Neural progenitor cell (in vitro differentiated cells): ENCODE measurements at regions not wholly inside any gene's neighbourhood (a gene's known extent, or its start where the extent isn't known, plus 50 kb on each side); places are given as distances from the start of the nearest gene placed in this dataset.

ENCODE experiments used
- DNase-seq: peaks from one replicate; pipeline ENCODE4 v3.0.0-alpha.2; 2016; ENCODE audit warnings: low spot score
- H2AFZ ChIP-seq: fragments of 200-600 bp; sonication (generic); replicated peaks from 2 replicates; pipeline ENCODE4 v1.6.1; 2016; ENCODE audit warnings: antibody characterized with exemption
- H3F3A ChIP-seq: fragments of 200-600 bp; sonication (generic); 2 replicates; pipeline ENCODE4 v1.6.1; 2016; ENCODE audit warnings: antibody characterized with exemption, low read depth
- H3K27ac ChIP-seq: fragments of 200-600 bp; sonication (generic); 2 replicates; pipeline ENCODE4 v1.5.1; 2016; ENCODE audit warnings: mild to moderate bottlenecking
- H3K27me3 ChIP-seq: fragments of 200-600 bp; sonication (generic); 2 replicates; pipeline ENCODE4 v1.6.1; 2016; ENCODE audit warnings: mild to moderate bottlenecking, moderate library complexity
- H3K36me3 ChIP-seq: fragments of 200-600 bp; sonication (generic); 2 replicates; pipeline ENCODE4 v1.5.1; 2016
- H3K4me1 ChIP-seq: fragments of 200-600 bp; sonication (generic); 2 replicates; pipeline ENCODE4 v1.6.1; 2016; ENCODE audit warnings: mixed run types
- H3K4me2 ChIP-seq: fragments of 200-600 bp; sonication (generic); 2 replicates; pipeline ENCODE4 v1.6.1; 2016
- H3K4me3 ChIP-seq: fragments of 200-600 bp; sonication (generic); 2 replicates; pipeline ENCODE4 v1.5.1; 2016
- H3K79me2 ChIP-seq: fragments of 200-600 bp; sonication (generic); 2 replicates; pipeline ENCODE4 v1.6.1; 2016; ENCODE audit warnings: low read depth
- H3K9ac ChIP-seq: fragments of 200-600 bp; sonication (generic); 2 replicates; pipeline ENCODE4 v1.6.1; 2016
- H3K9me3 ChIP-seq: fragments of 200-600 bp; sonication (generic); 2 replicates; pipeline ENCODE4 v1.5.1; 2016; ENCODE audit warnings: low read depth
- H4K20me1 ChIP-seq: fragments of 200-600 bp; sonication (generic); 2 replicates; pipeline ENCODE4 v1.6.1; 2016; ENCODE audit warnings: low read depth
- H3K27ac Mint-ChIP-seq: 3 replicates; pipeline ENCODE4 v1.8.0; 2021; ENCODE audit warnings: mixed read lengths
- H3K27me3 Mint-ChIP-seq: 2 replicates; pipeline ENCODE4 v1.8.0; 2022; ENCODE audit warnings: low read depth, mild to moderate bottlenecking, inconsistent platforms, moderate library complexity, mixed read lengths; ENCODE audit not compliant: insufficient read depth
- H3K36me3 Mint-ChIP-seq: 3 replicates; pipeline ENCODE4 v1.8.0; 2021; ENCODE audit warnings: mixed read lengths
- H3K4me1 Mint-ChIP-seq: 3 replicates; pipeline ENCODE4 v1.8.0; 2021; ENCODE audit warnings: mixed read lengths
- H3K4me3 Mint-ChIP-seq: 3 replicates; pipeline ENCODE4 v1.8.0; 2021; ENCODE audit warnings: mild to moderate bottlenecking, moderate library complexity, mixed read lengths
- H3K9me3 Mint-ChIP-seq: 3 replicates; pipeline ENCODE4 v1.8.0; 2020; ENCODE audit warnings: mixed read lengths
- CTCF ChIP-seq: fragments of 200-600 bp; sonication (generic); IDR thresholded peaks from 2 replicates; pipeline ENCODE4 v1.5.1; 2017; ENCODE audit warnings: antibody characterized with exemption, mild to moderate bottlenecking
- EZH2 ChIP-seq: fragments of 200-600 bp; sonication (generic); IDR thresholded peaks from 2 replicates; pipeline ENCODE4 v1.6.1; 2017; ENCODE audit warnings: antibody characterized with exemption, mild to moderate bottlenecking, moderate library complexity
- EZH2phosphoT487 ChIP-seq: fragments of 200-600 bp; sonication (generic); IDR thresholded peaks from 2 replicates; pipeline ENCODE4 v1.6.1; 2017; ENCODE audit warnings: antibody characterized with exemption

- Histone ChIP-seq H4K20me1 (no peaks in the 10 kb centered on the region), H3K4me1 (no peaks in the 10 kb centered on the region), H3K4me3 (no peak overlapping the region), H3K9me3 (no peaks in the 10 kb centered on the region), H3K4me2 (no peak overlapping the region), H3K9ac (no peak overlapping the region), H3K27ac (no peak overlapping the region), H3K79me2 (no peaks in the 10 kb centered on the region), H3K36me3 (no peaks in the 10 kb centered on the region), H3K27me3 (no peaks in the 10 kb centered on the region), H3F3A (no peaks in the 10 kb centered on the region), H2AFZ (no peak overlapping the region)
- TF ChIP-seq CTCF: no peak
- no peak for TF ChIP-seq EZH2phosphoT487
- no peak for TF ChIP-seq EZH2
- Mint-ChIP-seq H3K9me3 (peaks cover 7% of the 10 kb centered on the region), H3K27me3 (no peaks in the 10 kb centered on the region), H3K27ac (no peak overlapping the region), H3K4me3 (no peak overlapping the region), H3K4me1 (no peaks in the 10 kb centered on the region), H3K36me3 (peaks cover 2% of the 10 kb centered on the region)
- no peak for DNase-seq
These were observed 307.9 kb upstream of the SLC35B3 start for GRCh38 chr6:8743170-8743745.

DNA sequence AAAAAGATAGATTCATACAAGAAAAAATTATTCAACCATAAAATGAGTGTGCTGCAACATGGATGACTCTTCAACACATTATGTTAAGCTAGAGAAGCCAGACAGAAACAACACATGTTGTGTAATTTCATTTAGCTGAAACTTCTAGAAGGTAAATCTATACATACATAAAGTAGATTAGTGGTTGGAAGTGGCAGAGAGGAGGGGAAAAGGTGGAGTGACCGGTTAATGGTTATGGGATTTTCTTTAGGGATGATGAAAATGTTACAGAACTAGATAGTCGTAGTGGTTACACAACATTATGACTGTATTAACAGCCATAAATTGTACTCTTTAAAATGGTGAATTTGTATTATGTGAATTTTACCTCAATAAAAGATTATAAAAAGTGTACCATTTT, 304.1 kb upstream of the SLC35B3 start:
- Histone ChIP-seq H2AFZ (no peak overlapping the region), H3K9me3 (no peaks in the 10 kb centered on the region), H3K36me3 (no peaks in the 10 kb centered on the region), H3K4me2 (no peak overlapping the region), H3K27me3 (no peaks in the 10 kb centered on the region), H3K9ac (no peak overlapping the region), H3K4me3 (no peak overlapping the region), H3K27ac (no peak overlapping the region), H3F3A (no peaks in the 10 kb centered on the region), H3K4me1 (no peaks in the 10 kb centered on the region), H3K79me2 (no peaks in the 10 kb centered on the region), H4K20me1 (no peaks in the 10 kb centered on the region)
- TF ChIP-seq EZH2phosphoT487: no peak
- no peak for TF ChIP-seq CTCF
- no peak for TF ChIP-seq EZH2
- Mint-ChIP-seq H3K4me3 (no peak overlapping the region), H3K27me3 (no peaks in the 10 kb centered on the region), H3K36me3 (peaks cover 2% of the 10 kb centered on the region), H3K9me3 (peaks cover 7% of the 10 kb centered on the region), H3K27ac (no peak overlapping the region), H3K4me1 (peaks cover 12% of the 10 kb centered on the region)
- DNase-seq: no peak

GRCh38 chr6:8738951-8739350, 303.6 kb upstream of the SLC35B3 start:
- TF ChIP-seq CTCF (no peak), EZH2phosphoT487 (no peak), EZH2 (no peak)
- no peak overlapping the region for H3K4me3 Mint-ChIP-seq
- Histone ChIP-seq H3K4me2 (no peak overlapping the region), H2AFZ (no peak overlapping the region), H3K36me3 (no peaks in the 10 kb centered on the region), H4K20me1 (no peaks in the 10 kb centered on the region), H3K27me3 (no peaks in the 10 kb centered on the region), H3K4me1 (no peaks in the 10 kb centered on the region), H3F3A (no peaks in the 10 kb centered on the region), H3K27ac (no peak overlapping the region), H3K79me2 (no peaks in the 10 kb centered on the region), H3K9ac (no peak overlapping the region), H3K9me3 (no peaks in the 10 kb centered on the region), H3K4me3 (no peak overlapping the region)
- peaks cover 12% of the 10 kb centered on the region for H3K4me1 Mint-ChIP-seq
- DNase-seq: no peak
- H3K36me3 Mint-ChIP-seq: peaks cover 2% of the 10 kb centered on the region
- no peaks in the 10 kb centered on the region for H3K27me3 Mint-ChIP-seq
- H3K9me3 Mint-ChIP-seq: peaks cover 7% of the 10 kb centered on the region
- H3K27ac Mint-ChIP-seq: no peak overlapping the region
